Left ventricle myocardium inferior (tissue), 1 donor: ENCODE measurements at regions not wholly inside any gene's neighbourhood (a gene's known extent, or its start where the extent isn't known, plus 50 kb on each side); places are given as distances from the start of the nearest gene placed in this dataset.
"Not testable (repeated sequence)": the region's sequence is repeated elsewhere in the genome, so short reads cannot be mapped to it uniquely, and the experiment has no call there.

Experiments used
- DNase-seq: peaks from one replicate; pipeline ENCODE4 v3.0.0-alpha.2; 2020
- H3K27ac ChIP-seq: fragments of 200-600 bp; replicated peaks from 2 replicates; pipeline ENCODE4 v1.8.0; 2021
- H3K27me3 ChIP-seq: fragments of 200-600 bp; 2 replicates; pipeline ENCODE4 v1.8.0; 2021; ENCODE audit warnings: low read depth
- H3K36me3 ChIP-seq: fragments of 200-600 bp; 2 replicates; pipeline ENCODE4 v1.8.0; 2021
- H3K4me1 ChIP-seq: fragments of 200-600 bp; 2 replicates; pipeline ENCODE4 v1.8.0; 2021
- H3K4me3 ChIP-seq: fragments of 200-600 bp; 2 replicates; pipeline ENCODE4 v1.8.0; 2021; ENCODE audit warnings: mild to moderate bottlenecking, moderate library complexity
- H3K9me3 ChIP-seq: fragments of 200-600 bp; replicated peaks from 2 replicates; pipeline ENCODE4 v1.8.0; 2021
- CTCF ChIP-seq: fragments of 200-600 bp; IDR thresholded peaks from 2 replicates; pipeline ENCODE4 v1.8.0; 2021; ENCODE audit warnings: antibody characterized with exemption, mild to moderate bottlenecking, borderline replicate concordance
- intact Hi-C: fragments of 100-400 bp; cut with micrococcal nuclease; formaldehyde crosslinking; loops from one replicate; pipeline ENCODE4 v1.11.0; 2022
- donor health status: DM: no; HTN: yes; CAD: no; lungs with severe emphysema.

GRCh38 chr1:55876276-55877060 is 661.3 kb upstream of the USP24 start:
- Histone ChIP-seq H3K36me3 (no peaks in the 10 kb centered on the region), H3K4me3 (no peak overlapping the region), H3K27ac (no peak overlapping the region), H3K27me3 (no peaks in the 10 kb centered on the region), H3K9me3 (no peaks in the 10 kb centered on the region), H3K4me1 (no peaks in the 10 kb centered on the region)
- no peak for TF ChIP-seq CTCF
- DNase-seq: peak; percentile 51
- intact Hi-C loops: no loop called here

DNA sequence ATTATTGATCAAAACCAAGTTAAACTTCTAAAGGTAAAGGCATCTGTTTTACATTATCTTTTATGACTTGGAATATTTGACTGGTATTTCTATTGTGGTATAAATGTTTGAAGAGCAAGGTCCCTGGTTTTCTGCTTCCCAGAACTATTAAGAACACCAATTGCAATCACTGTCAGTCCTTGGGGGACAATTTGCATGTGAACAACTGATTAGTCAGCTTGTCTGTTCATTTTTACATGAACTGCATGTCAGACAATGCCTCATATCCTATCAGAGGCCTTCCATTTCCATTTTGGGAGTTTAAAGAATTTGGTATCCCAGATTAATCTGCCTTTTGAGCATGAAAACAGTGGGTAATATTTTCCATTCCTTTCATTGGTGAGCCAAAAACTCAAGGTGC is 654.9 kb upstream of the USP24 start:
- Histone ChIP-seq H3K9me3 (no peaks in the 10 kb centered on the region), H3K4me3 (no peak overlapping the region), H3K27ac (no peak overlapping the region), H3K4me1 (peaks cover 16% of the 10 kb centered on the region), H3K27me3 (no peaks in the 10 kb centered on the region), H3K36me3 (no peaks in the 10 kb centered on the region)
- no peak for DNase-seq
- no peak for TF ChIP-seq CTCF
- intact Hi-C loops: no loop called here

GRCh38 chr1:55869065-55869464 is 653.9 kb upstream of the USP24 start:
- no peaks in the 10 kb centered on the region for H3K9me3 ChIP-seq
- peak; percentile 51 for DNase-seq
- H3K4me3 ChIP-seq: no peak overlapping the region
- H3K27me3 ChIP-seq: no peaks in the 10 kb centered on the region
- no peak overlapping the region for H3K27ac ChIP-seq
- no peaks in the 10 kb centered on the region for H3K36me3 ChIP-seq
- H3K4me1 ChIP-seq: peaks cover 16% of the 10 kb centered on the region
- intact Hi-C loops: no loop called here
- no peak for TF ChIP-seq CTCF

GRCh38 chr1:55868026-55868425 is 652.9 kb upstream of the USP24 start:
- no peak for DNase-seq
- H3K27ac ChIP-seq: no peak overlapping the region
- intact Hi-C loops: no loop called here
- H3K4me1 ChIP-seq: peaks cover 16% of the 10 kb centered on the region
- TF ChIP-seq CTCF: peak; percentile 19
- H3K27me3 ChIP-seq: no peaks in the 10 kb centered on the region
- H3K9me3 ChIP-seq: no peaks in the 10 kb centered on the region
- no peak overlapping the region for H3K4me3 ChIP-seq
- no peaks in the 10 kb centered on the region for H3K36me3 ChIP-seq

- no peaks in the 10 kb centered on the region for H3K9me3 ChIP-seq
- H3K27me3 ChIP-seq: no peaks in the 10 kb centered on the region
- no peak for TF ChIP-seq CTCF
- no peak for DNase-seq
- no peak overlapping the region for H3K4me3 ChIP-seq
- H3K4me1 ChIP-seq: peaks cover 16% of the 10 kb centered on the region
- no peak overlapping the region for H3K27ac ChIP-seq
- no peaks in the 10 kb centered on the region for H3K36me3 ChIP-seq
- intact Hi-C loops: no loop called here
Observed at GRCh38 chr1:55867304-55867843, 652.2 kb upstream of the USP24 start.

DNA sequence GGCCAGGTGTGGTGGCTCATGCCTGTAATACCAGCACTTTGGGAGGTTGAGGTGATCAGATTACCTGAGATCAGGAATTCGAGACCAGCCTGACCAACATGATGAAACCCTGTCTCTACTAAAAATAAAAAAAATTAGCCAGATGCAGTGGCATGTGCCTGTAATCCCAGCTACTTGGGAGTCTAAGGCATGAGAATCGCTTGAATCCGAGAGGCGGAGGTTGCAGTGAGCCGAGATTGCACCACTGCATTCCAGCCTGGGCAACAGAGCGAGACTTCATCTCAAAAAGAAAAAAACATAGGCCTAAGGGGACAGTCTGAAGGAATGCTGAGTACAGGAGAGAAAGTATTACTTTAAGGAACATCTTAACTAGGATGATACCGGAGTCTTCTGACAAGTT is 650.6 kb upstream of the USP24 start:
- H3K4me3 ChIP-seq, intact Hi-C loops, H3K36me3 ChIP-seq: not testable (repeated sequence)

More for the DNA sequence above, 650.6 kb upstream of the USP24 start:
- H3K9me3 ChIP-seq, DNase-seq, H3K27me3 ChIP-seq, H3K27ac ChIP-seq: not testable (repeated sequence)
- peaks cover 19% of the 10 kb centered on the region for H3K4me1 ChIP-seq
